ENCODE measurements at regions not wholly inside any gene's neighbourhood (a gene's known extent, or its start where the extent isn't known, plus 50 kb on each side); places are given as distances from the start of the nearest gene placed in this dataset.
"Not testable (repeated sequence)": the region's sequence is repeated elsewhere in the genome, so short reads cannot be mapped to it uniquely, and the experiment has no call there.

- H3K4me1 ChIP-seq = no peaks in the 10 kb centered on the region
- no peaks in the 10 kb centered on the region for H3K36me3 ChIP-seq
- H3K4me3 ChIP-seq = no peak overlapping the region
- no peak for TF ChIP-seq CTCF (IDR thresholded peaks at IDR 0.05)
- no peak for DNase-seq (ENCODE audit: low spot score)
- no peaks in the 10 kb centered on the region for H3K9me3 ChIP-seq
- no peaks in the 10 kb centered on the region for H3K27me3 ChIP-seq
- no peak overlapping the region for H3K27ac ChIP-seq
These were observed 166.6 kb downstream of the AVL9 start for GRCh38 chr7:32661929-32662328.

GRCh38 chr7:32661501-32661900 is 166.2 kb downstream of the AVL9 start:
- Histone ChIP-seq H3K27me3 (no peaks in the 10 kb centered on the region), H3K27ac (no peak overlapping the region), H3K9me3 (no peaks in the 10 kb centered on the region), H3K4me1 (no peaks in the 10 kb centered on the region), H3K36me3 (no peaks in the 10 kb centered on the region), H3K4me3 (no peak overlapping the region)
- no peak for TF ChIP-seq CTCF (IDR thresholded peaks at IDR 0.05)
- DNase-seq (ENCODE audit: low spot score) = no peak

- no peaks in the 10 kb centered on the region for H3K9me3 ChIP-seq
- no peaks in the 10 kb centered on the region for H3K36me3 ChIP-seq
- DNase-seq (ENCODE audit: low spot score) = no peak
- H3K27me3 ChIP-seq = no peaks in the 10 kb centered on the region
- no peak overlapping the region for H3K27ac ChIP-seq
- H3K4me1 ChIP-seq = no peaks in the 10 kb centered on the region
- TF ChIP-seq CTCF (IDR thresholded peaks at IDR 0.05) = no peak
- H3K4me3 ChIP-seq = no peak overlapping the region
These were observed 165.6 kb downstream of the AVL9 start for GRCh38 chr7:32660936-32661335.

- TF ChIP-seq CTCF (IDR thresholded peaks at IDR 0.05) = no peak
- no peaks in the 10 kb centered on the region for H3K4me1 ChIP-seq
- no peaks in the 10 kb centered on the region for H3K27me3 ChIP-seq
- no peaks in the 10 kb centered on the region for H3K9me3 ChIP-seq
- DNase-seq (ENCODE audit: low spot score) = no peak
- H3K4me3 ChIP-seq = no peak overlapping the region
- no peak overlapping the region for H3K27ac ChIP-seq
- H3K36me3 ChIP-seq = no peaks in the 10 kb centered on the region
These were observed 164.6 kb downstream of the AVL9 start for GRCh38 chr7:32659853-32660252.

GRCh38 chr7:32658467-32658869 is 163.2 kb downstream of the AVL9 start:
- no peaks in the 10 kb centered on the region for H3K9me3 ChIP-seq
- no peaks in the 10 kb centered on the region for H3K36me3 ChIP-seq
- H3K27ac ChIP-seq = no peak overlapping the region
- no peaks in the 10 kb centered on the region for H3K4me1 ChIP-seq
- no peaks in the 10 kb centered on the region for H3K27me3 ChIP-seq
- TF ChIP-seq CTCF (IDR thresholded peaks at IDR 0.05) = no peak
- no peak overlapping the region for H3K4me3 ChIP-seq
- DNase-seq (ENCODE audit: low spot score) = no peak

GRCh38 chr7:32658034-32658433 is 162.7 kb downstream of the AVL9 start:
- H3K36me3 ChIP-seq = no peaks in the 10 kb centered on the region
- H3K27ac ChIP-seq = no peak overlapping the region
- no peak for TF ChIP-seq CTCF (IDR thresholded peaks at IDR 0.05)
- no peaks in the 10 kb centered on the region for H3K4me1 ChIP-seq
- DNase-seq (ENCODE audit: low spot score) = no peak
- H3K9me3 ChIP-seq = no peaks in the 10 kb centered on the region
- H3K27me3 ChIP-seq = no peaks in the 10 kb centered on the region
- H3K4me3 ChIP-seq = no peak overlapping the region

GRCh38 chr7:32654549-32654948 is 159.3 kb downstream of the AVL9 start:
- not testable (repeated sequence) for H3K36me3 ChIP-seq; H3K9me3 ChIP-seq; H3K4me3 ChIP-seq; H3K27me3 ChIP-seq; DNase-seq (ENCODE audit: low spot score); H3K27ac ChIP-seq; H3K4me1 ChIP-seq

GRCh38 chr7:32650356-32650755 is 155.1 kb downstream of the AVL9 start:
- not testable (repeated sequence) for H3K27ac ChIP-seq; H3K27me3 ChIP-seq; H3K4me1 ChIP-seq; H3K4me3 ChIP-seq; H3K9me3 ChIP-seq; DNase-seq (ENCODE audit: low spot score); H3K36me3 ChIP-seq

Measured in right atrium auricular region (tissue), 2 donors.